ENCODE measurements at regions not wholly inside any gene's neighbourhood (a gene's known extent, or its start where the extent isn't known, plus 50 kb on each side); places are given as distances from the start of the nearest gene placed in this dataset.

- ChIA-PET POLR2A (interaction anchor here (0.7 kb wide), 1 partner anchor 848 kb away, joined by 5 read pairs; no protein-coding TSS in a partner anchor), CTCF (no interaction called here)
- intact Hi-C loops (cut with micrococcal nuclease) = no loop called here
- no peaks in the 10 kb centered on the region for H3K4me1 Mint-ChIP-seq (ENCODE audit: insufficient read depth, unreplicated experiment)
- H3K27ac Mint-ChIP-seq (ENCODE audit: low read depth, unreplicated experiment) = no peak overlapping the region
- no peaks in the 10 kb centered on the region for H3K36me3 Mint-ChIP-seq (ENCODE audit: insufficient read depth, unreplicated experiment)
- DNase-seq (ENCODE audit: unreplicated experiment) = no peak
- BruUV-seq (replicated peaks) = no TSS peak
- TF ChIP-seq CTCF (IDR thresholded peaks at IDR 0.05; ENCODE audit: unreplicated experiment) = no peak
- no peak overlapping the region for H3K4me3 Mint-ChIP-seq (ENCODE audit: unreplicated experiment)
- no peaks in the 10 kb centered on the region for H3K9me3 Mint-ChIP-seq (ENCODE audit: unreplicated experiment)
- H3K27me3 Mint-ChIP-seq (ENCODE audit: insufficient read depth, unreplicated experiment) = no peaks in the 10 kb centered on the region
These were observed 716.0 kb downstream of the XPNPEP1 start for GRCh38 chr10:109207361-109207760.

GRCh38 chr10:109205929-109206585 lies 717.3 kb downstream of the XPNPEP1 start:
- Mint-ChIP-seq H3K4me3 (ENCODE audit: unreplicated experiment) (no peak overlapping the region), H3K9me3 (ENCODE audit: unreplicated experiment) (no peaks in the 10 kb centered on the region), H3K36me3 (ENCODE audit: insufficient read depth, unreplicated experiment) (no peaks in the 10 kb centered on the region), H3K4me1 (ENCODE audit: insufficient read depth, unreplicated experiment) (no peaks in the 10 kb centered on the region), H3K27me3 (ENCODE audit: insufficient read depth, unreplicated experiment) (no peaks in the 10 kb centered on the region), H3K27ac (ENCODE audit: low read depth, unreplicated experiment) (no peak overlapping the region)
- no peak for TF ChIP-seq CTCF (IDR thresholded peaks at IDR 0.05; ENCODE audit: unreplicated experiment)
- intact Hi-C loops (cut with micrococcal nuclease) = no loop called here
- DNase-seq (ENCODE audit: unreplicated experiment) = no peak
- CTCF ChIA-PET = no interaction called here
- no TSS peak for BruUV-seq (replicated peaks)
- POLR2A ChIA-PET = no interaction called here

GRCh38 chr10:109203646-109204353 lies 719.5 kb downstream of the XPNPEP1 start:
- no TSS peak for BruUV-seq (replicated peaks)
- Mint-ChIP-seq H3K9me3 (ENCODE audit: unreplicated experiment) (no peaks in the 10 kb centered on the region), H3K4me3 (ENCODE audit: unreplicated experiment) (no peak overlapping the region), H3K27me3 (ENCODE audit: insufficient read depth, unreplicated experiment) (no peaks in the 10 kb centered on the region), H3K27ac (ENCODE audit: low read depth, unreplicated experiment) (no peak overlapping the region), H3K36me3 (ENCODE audit: insufficient read depth, unreplicated experiment) (no peaks in the 10 kb centered on the region), H3K4me1 (ENCODE audit: insufficient read depth, unreplicated experiment) (no peaks in the 10 kb centered on the region)
- CTCF ChIA-PET = interaction anchor here (0.7 kb wide), 1 partner anchor 413 kb away, joined by 3 read pairs; no protein-coding TSS in a partner anchor
- TF ChIP-seq CTCF (IDR thresholded peaks at IDR 0.05; ENCODE audit: unreplicated experiment) = no peak
- POLR2A ChIA-PET = no interaction called here
- no peak for DNase-seq (ENCODE audit: unreplicated experiment)
- intact Hi-C loops (cut with micrococcal nuclease) = no loop called here

GRCh38 chr10:109202111-109202510 lies 721.2 kb downstream of the XPNPEP1 start:
- BruUV-seq (replicated peaks) = no TSS peak
- DNase-seq (ENCODE audit: unreplicated experiment) = no peak
- no peaks in the 10 kb centered on the region for H3K36me3 Mint-ChIP-seq (ENCODE audit: insufficient read depth, unreplicated experiment)
- ChIA-PET POLR2A (no interaction called here), CTCF (interaction anchor here (1.0 kb wide), 1 partner anchor 11 kb away, joined by 3 read pairs; no protein-coding TSS in a partner anchor)
- no peak overlapping the region for H3K4me3 Mint-ChIP-seq (ENCODE audit: unreplicated experiment)
- H3K4me1 Mint-ChIP-seq (ENCODE audit: insufficient read depth, unreplicated experiment) = no peaks in the 10 kb centered on the region
- H3K9me3 Mint-ChIP-seq (ENCODE audit: unreplicated experiment) = no peaks in the 10 kb centered on the region
- H3K27me3 Mint-ChIP-seq (ENCODE audit: insufficient read depth, unreplicated experiment) = no peaks in the 10 kb centered on the region
- TF ChIP-seq CTCF (IDR thresholded peaks at IDR 0.05; ENCODE audit: unreplicated experiment) = no peak
- H3K27ac Mint-ChIP-seq (ENCODE audit: low read depth, unreplicated experiment) = no peak overlapping the region
- intact Hi-C loops (cut with micrococcal nuclease) = no loop called here

Measured in MCF 10A (cell line).